HG03139 (cell line): ENCODE measurements at regions not wholly inside any gene's neighbourhood (a gene's known extent, or its start where the extent isn't known, plus 50 kb on each side); places are given as distances from the start of the nearest gene placed in this dataset.

ENCODE experiments used
- ATAC-seq: cut with Tn5 transposase; IDR thresholded peaks from one replicate; pipeline ENCODE4 v1.9.1; 2021; ENCODE audit not compliant: unreplicated experiment

- no peak for ATAC-seq
Measured at GRCh38 chr13:110826861-110827672, 87.8 kb downstream of the ANKRD10 start.
